Caki2 (cell line): ENCODE measurements at regions not wholly inside any gene's neighbourhood (a gene's known extent, or its start where the extent isn't known, plus 50 kb on each side); places are given as distances from the start of the nearest gene placed in this dataset.
"Not testable (repeated sequence)": the region's sequence is repeated elsewhere in the genome, so short reads cannot be mapped to it uniquely, and the experiment has no call there.

ENCODE experiments used
- DNase-seq: peaks from one replicate; pipeline ENCODE4 v3.0.0-alpha.2; 2015; ENCODE audit warnings: low read depth
- in situ Hi-C: cut with HindIII; loops from 2 replicates; pipeline ENCODE4 v1.10.0; 2016; ENCODE audit warnings: low sequenced_read_pairs, low pct_unique_long_range_greater_than_20kb, mixed read lengths

DNA sequence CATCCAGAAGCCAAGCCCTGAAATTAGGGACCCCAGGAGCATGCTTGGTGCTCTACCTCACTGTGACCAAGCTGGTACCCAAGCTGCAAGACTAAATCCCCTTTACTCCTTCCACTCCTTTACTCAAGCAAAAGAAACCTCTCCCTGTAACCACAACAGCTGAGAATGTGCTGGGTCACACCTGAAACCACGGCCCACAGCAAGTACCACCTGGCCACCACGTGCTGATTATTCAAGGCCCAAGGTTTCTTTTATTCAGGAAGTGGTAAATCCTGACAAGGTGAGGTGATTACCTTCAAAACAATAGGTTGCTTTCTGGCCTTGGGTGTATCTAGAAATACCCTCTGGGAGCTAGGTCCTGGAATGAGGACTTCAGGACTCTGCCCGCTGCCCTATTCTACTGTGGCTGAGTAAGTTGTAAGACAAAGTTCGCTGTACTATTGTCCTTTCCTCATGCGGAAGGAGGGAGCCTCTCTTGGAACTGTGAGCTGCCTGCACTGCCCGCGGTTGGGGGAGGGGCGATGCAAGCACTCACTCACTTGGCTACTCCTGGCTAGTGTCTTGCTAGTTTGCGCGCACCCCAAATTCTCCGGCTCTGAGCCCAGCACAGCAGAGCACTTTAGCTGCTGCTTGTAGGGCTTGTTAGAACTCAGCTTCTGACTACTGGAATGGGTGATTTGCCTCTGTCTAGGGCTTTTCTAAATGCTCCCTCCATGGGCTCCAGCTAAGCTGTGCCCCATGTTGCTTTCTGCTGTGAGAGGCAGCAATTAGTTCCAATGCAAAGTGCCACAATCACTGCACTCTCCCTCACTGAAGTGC, 487.1 kb upstream of the CNTN3 start:
- in situ Hi-C loops: no loop called here
- DNase-seq: no peak

DNA sequence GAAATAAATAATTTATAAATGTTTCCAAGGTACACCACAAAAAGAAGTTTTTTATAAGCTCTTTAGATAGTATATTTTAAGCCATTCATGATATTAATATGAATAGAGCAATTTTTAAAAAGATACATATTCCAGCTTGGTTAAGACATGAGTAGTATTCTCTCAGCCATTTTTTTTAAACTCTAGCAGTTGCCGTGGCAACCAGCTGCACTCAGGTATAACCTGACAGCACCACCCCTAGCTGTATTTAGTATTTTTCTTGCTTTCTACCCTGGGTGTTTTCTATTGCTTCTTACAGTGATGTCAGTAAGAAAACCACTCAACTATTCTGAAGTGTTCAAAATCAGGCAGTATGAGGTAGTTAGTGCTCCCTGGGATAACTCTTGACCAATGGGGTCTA, 496.3 kb upstream of the CNTN3 start:
- no peak for DNase-seq
- in situ Hi-C loops: no loop called here

DNA sequence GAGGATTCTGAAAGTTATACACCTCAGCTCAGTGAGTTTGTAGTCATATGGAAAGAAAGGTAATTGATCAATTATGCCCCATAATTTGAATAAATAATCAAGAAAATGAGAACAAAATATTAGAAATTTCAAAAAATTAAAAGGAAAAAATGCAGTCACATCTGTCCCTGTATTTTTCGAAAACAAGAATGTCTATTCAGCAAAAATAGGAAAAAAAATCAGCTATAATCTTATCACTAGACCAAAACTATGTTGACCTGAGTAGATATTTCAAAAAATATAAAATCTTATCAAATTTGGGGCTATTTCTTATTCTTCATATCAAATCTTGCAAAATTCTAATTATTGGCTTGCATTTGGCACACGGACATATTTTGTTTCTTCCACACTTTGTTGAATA, 501.2 kb upstream of the CNTN3 start:
- in situ Hi-C loops: no loop called here
- no peak for DNase-seq

DNA sequence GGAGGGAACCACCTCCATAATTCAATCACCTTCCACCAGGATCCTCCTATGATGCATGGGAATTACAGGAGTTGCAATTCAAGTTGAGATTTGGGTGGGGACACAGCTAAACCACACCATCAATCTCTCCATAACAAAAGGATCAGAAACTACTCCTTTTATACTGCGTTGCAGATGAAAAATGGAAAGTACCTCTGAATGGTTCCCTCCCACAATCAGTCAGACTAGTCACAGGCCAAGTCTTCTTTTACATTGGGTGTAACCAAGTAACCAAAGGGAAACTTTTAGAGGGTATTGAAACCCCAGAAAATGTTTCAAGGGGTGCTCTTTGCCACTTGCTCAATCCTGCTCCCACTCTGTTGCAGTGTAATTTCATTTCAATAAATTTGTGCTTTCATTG, 504.3 kb upstream of the CNTN3 start:
- no peak for DNase-seq
- in situ Hi-C loops: no loop called here

DNA sequence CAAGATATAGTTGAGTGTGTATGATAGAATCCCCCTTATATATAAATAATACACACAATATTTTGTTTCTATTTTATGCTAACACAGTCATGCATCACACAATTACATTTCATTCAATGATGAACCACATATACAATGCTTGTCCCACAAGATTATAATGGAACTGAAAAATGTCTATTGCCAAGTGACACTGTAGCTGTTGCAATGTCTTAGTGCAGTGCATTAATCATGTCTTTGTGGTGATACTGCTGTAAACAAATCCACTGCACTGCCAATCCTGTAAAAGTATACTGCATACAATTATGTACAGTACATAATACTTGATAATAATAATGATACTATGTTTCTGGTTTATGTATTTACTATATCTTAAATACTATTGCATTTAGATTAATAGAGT, 512.1 kb upstream of the CNTN3 start:
- DNase-seq: no peak
- in situ Hi-C loops: no loop called here

DNA sequence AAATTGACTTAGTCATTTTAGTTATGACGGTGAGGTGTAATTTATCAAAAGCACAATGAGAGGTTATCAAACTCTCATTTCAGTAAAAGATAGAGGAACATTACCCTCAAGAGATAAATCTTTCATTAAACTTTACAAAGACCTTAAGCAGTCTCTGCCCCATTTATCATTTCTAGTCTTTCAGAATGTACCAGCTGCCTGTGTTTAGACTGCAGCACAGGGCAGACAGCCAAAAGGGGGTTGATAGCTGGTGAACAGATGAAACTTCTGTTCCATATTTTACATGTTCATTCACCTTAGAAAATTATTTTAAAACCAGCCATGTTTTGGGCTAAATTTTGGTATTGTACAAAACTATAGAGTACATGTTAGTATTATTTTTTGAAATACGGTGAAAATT, 514.6 kb upstream of the CNTN3 start:
- no peak for DNase-seq
- in situ Hi-C loops: no loop called here

DNA sequence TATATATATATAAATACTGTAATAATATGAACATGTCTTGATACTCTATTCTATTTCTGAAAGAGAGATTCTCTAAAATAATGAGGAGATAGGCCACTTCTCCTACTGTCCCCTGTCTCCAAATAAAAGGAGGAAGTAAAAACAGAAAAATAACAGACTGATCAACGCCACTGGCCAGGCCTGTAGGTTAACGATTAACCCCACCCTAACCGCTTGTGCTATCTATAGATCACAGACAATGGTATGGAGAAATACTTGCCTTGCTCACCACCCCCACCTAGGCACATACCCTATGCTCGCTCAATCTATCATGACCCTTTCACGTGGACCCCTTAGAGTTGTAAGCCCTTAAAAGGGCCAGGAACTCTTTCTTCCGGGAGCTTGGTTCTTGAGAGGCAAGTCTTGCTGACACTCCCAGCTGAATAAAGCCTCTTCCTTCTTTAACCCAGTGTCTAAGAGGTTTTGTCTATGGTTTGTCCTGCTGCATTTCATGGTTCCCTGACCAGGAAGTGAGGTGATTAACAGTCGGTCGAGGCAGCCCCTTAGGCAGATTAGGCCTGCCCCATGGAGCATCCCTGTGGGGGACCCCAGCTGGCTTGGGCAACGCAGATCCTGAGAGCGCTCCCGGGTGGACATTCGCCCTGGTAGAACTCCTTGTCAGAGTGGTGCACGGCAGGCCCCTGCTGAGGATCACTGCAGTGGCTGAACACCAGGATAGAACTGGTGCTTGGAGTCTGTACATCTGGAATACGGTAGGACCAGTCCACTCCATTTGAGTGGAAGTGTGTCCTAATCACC, 521.8 kb upstream of the CNTN3 start:
- in situ Hi-C loops: no loop called here
- peak; percentile 74 for DNase-seq

DNA sequence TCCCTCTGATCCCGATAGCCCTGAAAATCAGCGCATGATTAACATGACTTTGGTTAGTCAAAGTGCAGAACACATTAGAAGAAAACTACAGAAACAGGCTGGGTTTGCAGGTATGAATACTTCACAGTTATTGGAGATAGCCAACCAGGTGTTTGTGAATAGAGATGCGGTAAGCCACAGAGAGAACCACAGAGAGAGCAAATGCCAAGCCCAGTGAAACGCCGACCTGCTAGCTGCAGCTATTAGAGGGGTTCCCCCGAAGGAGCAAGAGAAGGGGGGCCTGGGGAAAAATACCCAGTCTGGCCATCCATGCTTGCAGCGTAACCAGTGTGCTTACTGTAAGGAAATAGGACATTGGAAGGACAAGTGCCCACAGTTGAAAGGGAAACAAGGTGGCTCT, 523.9 kb upstream of the CNTN3 start:
- no peak for DNase-seq
- in situ Hi-C loops: no loop called here

DNA sequence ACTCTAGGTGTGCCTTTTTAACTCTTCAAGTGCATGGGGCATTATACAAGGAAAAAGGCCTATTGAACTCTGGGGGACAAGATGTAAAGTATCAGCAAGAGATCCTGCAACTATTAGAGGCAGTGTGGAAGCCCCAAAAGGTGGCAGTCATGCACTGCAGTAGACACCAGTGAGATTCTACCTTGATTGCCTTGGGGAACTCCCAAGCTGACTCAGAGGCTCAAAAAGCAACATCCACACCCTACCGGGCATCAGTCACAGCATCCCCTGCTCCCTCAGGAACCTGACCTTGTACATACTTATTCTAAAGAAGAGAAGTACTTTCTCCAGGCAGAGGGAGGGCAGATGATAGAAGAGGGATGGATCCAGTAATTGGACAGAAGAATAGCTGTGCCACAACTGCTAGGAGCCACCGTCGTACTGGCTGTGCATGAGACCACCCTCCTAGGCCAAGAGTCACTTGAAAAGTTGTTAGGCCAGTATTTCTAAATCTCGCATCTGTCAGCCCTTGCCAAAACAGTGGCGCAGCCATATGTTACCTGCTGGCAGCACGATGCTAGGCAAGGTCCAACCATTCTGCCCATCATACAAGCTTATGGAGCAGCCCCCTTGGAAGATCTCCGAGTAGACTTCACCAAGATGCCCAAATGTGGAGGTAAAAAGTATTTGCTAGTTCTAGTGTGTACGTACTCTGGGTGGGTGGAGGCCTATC, 523.1 kb upstream of the FRG2C start:
- DNase-seq: peak; percentile 62
- in situ Hi-C loops: no loop called here

DNA sequence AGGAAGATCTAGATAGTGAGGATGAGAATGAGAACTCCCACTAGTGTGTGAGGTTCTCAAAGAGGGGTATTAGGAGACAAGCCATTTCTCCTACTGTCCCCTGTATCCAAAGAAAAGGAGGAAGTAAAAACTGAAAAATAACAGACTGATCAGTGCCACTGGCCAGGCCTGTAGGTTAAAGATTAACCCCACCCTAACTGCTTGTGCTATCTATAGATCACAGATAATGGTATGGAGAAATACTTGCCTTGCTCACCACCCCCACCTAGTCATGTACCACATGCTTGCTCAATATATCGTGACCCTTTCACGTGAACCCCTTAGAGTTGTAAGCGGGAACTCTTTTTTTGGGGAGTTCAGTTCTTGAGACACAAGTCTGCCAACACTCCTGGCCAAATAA, 519.7 kb upstream of the FRG2C start:
- DNase-seq: peak; percentile 39
- in situ Hi-C loops: no loop called here

DNA sequence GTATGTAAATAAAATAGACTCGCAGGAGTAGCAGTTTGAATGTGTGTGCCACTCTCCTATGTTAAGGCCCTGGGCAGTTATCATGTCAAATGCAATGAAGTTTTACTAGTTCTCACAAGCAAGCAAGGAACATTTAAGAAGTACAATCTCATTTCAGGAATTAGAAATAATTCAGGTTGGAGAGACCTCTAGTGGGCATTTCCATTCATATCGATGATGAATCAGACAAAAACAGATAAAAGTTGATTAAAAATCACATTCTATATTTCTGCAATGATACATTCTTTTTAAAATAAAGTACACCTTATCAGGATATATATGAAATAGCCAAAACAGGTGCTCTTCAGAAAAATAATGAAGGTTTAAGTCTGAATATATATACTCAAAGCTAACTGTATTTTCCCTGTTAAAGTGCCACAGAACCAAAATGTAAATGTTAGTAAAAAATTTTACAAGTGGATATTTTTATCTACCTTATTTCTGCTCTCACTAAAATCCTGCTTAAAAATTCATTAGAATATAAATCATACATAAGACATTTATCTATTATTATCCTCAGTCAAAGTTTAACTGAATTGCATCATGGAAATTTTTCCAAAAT, 492.4 kb upstream of the FRG2C start:
- DNase-seq: no peak
- in situ Hi-C loops: no loop called here

DNA sequence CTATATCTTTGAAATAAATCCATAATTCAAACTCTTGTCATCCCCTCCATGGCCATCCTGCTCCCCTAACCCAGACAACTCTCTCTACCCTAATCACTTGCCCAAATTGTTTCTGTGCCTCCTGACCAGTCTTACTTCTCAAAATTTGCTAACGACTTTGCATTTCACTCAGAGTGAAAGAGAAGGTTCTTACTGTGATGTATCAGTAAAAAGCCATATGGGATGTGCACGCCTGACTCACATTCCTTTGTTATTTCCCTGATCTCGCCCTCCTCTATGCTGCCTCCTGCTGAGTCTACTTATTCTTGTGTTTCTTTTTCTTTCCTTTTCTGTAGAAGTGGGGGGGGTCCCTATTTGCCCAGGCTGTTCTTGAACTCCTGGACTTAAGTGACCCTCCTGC, 487.2 kb upstream of the FRG2C start:
- no peak for DNase-seq
- in situ Hi-C loops: no loop called here

DNA sequence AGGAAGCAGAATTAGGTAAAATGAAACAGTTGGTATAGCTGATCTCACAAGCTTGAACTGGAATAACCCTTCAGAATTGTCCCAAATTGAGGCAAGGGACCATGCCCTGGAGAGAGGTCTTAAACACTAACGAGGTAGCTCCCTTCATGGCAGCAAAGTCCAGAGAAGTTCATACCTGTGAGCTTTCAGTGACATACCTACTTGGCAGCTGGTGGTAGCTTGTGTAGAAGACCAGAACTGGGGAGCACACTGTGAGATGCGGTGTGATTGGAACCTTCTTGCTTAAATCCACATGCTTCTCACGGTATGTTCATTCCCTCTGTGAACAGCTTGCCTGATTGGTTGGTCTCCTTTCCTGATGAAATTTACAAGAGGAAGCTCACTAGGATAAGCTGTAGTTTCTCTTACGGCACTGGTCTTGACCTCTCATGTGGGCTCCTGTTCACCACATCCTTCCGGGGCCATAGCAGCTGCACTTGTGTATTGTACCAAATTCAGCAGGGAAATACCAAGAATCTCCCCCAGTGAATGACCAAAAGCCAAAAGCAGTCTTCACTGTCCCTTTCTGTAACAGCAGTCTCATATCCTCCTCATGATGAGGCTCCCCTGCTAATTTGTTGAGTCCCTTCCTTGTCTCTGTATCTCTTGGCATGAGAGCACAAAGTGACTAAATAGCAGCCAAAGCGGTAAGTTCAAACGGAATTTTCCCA, 483.7 kb upstream of the FRG2C start:
- peak; percentile 17 for DNase-seq

DNA sequence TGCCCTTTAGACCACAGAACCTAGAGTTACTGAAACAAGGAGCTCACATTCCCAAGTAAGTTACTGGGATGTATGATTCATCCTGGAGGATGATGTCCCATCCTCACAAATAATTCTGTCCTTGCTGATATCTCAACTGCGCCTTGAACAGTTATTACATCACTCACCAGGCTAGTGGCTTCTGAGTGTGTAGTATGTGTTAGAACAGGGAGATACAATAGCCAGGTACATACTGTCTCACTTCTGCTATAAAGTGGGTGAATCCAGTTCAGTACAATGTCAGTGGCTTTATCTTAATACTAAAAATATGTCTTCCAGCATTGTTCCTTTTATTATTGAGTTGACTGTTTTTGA, 483.2 kb upstream of the FRG2C start:
- no peak for DNase-seq
- in situ Hi-C loops: no loop called here

More for the DNA sequence above, 483.7 kb upstream of the FRG2C start:
- in situ Hi-C loops: no loop called here

DNA sequence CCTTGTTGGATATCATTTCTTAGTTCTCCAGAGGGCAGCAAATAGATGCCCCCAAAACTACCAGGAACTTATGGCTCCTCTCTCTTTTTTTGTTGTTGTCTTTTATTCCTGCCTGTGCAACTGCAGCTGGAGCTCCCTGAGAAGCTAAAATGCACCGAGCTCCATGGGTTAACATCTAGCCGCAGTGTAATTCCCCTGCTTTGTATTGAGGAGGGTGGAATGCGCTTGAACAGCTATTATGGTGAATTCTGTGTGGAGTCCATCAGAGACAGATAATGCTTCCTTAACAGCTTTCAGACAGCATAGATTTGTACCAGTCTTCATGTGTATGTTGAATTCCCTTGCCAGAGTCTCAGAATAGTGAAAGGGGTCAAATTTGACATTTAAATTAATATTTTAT, 475.2 kb upstream of the FRG2C start:
- no peak for DNase-seq
- in situ Hi-C loops: no loop called here

DNA sequence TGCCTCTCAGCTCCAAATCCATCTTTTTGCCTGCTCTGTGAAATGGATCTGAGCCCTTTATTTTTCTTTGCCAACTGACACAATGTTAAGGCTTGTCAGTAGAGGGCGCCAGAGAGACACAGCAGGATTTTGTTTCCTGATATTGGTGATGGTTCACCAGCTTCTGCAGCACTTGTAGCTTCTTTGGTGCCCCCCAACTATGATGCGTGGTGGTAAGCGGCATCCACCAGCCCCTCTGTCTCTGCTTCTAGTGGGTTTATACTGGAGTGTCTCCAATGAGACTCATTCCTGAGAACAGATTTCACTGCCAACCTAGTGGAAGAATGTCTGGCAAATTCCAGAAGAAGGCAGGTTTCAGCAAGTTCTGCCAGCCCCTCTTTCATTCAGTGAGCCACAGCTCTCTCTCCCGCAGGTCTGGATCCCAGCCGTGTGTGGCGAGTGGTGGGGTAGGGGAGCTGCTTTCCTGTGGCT, 471.9 kb upstream of the FRG2C start:
- in situ Hi-C loops: no loop called here
- peak; percentile 39 for DNase-seq

DNA sequence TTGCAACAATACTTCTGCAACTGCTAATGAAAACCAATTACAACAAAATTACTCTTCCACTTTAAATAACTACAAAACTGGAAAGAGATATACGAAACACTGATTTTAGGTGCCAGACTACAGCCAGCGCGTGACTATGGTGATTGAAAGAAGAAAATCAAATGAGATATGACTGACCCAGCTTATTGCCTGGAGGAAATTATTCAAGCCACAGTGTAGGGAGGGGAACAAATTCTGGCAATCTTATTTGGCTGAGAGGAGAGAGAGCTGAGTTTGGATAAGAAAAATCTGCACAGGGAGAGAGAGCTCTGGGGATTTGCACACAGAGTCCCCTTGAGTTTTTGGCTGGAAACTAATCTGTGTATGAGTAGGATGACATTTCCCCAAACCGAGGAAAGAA, 470.3 kb upstream of the FRG2C start:
- in situ Hi-C loops: no loop called here

DNA sequence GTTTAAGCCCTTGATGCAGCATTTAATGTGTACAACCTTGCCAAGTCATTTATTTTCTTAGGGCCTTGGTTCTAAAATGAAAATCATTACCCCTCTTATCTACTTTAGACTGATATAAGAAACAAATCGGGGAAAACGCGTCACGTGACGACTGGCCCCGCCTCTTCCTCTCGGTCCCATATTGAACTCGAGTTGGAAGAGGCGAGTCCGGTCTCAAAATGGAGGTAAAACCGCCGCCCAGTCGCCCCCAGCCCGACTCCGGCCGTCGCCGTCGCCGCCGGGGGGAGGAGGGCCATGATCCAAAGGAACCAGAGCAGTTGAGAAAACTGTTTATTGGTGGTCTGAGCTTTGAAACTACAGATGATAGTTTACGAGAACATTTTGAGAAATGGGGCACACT, 449.8 kb upstream of the FRG2C start:
- in situ Hi-C loops, DNase-seq: not testable (repeated sequence)

More for the DNA sequence above, 470.3 kb upstream of the FRG2C start:
- no peak for DNase-seq
